Astrocyte (in vitro differentiated cells and primary cell): ENCODE measurements at regions not wholly inside any gene's neighbourhood (a gene's known extent, or its start where the extent isn't known, plus 50 kb on each side); places are given as distances from the start of the nearest gene placed in this dataset.
"Not testable (repeated sequence)": the region's sequence is repeated elsewhere in the genome, so short reads cannot be mapped to it uniquely, and the experiment has no call there.

Experiments
- CTCF ChIP-seq: IDR thresholded peaks from 2 replicates; pipeline ENCODE4 v1.5.1; 2011; ENCODE audit warnings: low read depth, mild to moderate bottlenecking, inconsistent platforms, low read length, moderate library complexity; ENCODE audit not compliant: insufficient read depth
- EZH2 ChIP-seq: IDR thresholded peaks from 2 replicates; pipeline ENCODE4 v1.6.1; 2012; ENCODE audit warnings: mild to moderate bottlenecking, low read length, inconsistent platforms; ENCODE audit not compliant: insufficient read depth

GRCh38 chr9:62125631-62126611 lies 936.1 kb downstream of the SPATA31A7 start:
- not testable (repeated sequence) for TF ChIP-seq CTCF, EZH2
